ENCODE measurements at regions not wholly inside any gene's neighbourhood (a gene's known extent, or its start where the extent isn't known, plus 50 kb on each side); places are given as distances from the start of the nearest gene placed in this dataset.

- H3K4me3 Mint-ChIP-seq (ENCODE audit: unreplicated experiment) = no peak overlapping the region
- no peak for TF ChIP-seq CTCF (IDR thresholded peaks at IDR 0.05)
- no peaks in the 10 kb centered on the region for H3K9me3 Mint-ChIP-seq (ENCODE audit: unreplicated experiment)
- H3K27ac Mint-ChIP-seq (ENCODE audit: unreplicated experiment) = no peak overlapping the region
- peaks cover 4% of the 10 kb centered on the region for H3K27me3 Mint-ChIP-seq (ENCODE audit: unreplicated experiment)
- DNase-seq (ENCODE audit: extremely low spot score, unreplicated experiment) = no peak
- H3K36me3 Mint-ChIP-seq (ENCODE audit: unreplicated experiment) = no peaks in the 10 kb centered on the region
- no peaks in the 10 kb centered on the region for H3K4me1 Mint-ChIP-seq (ENCODE audit: unreplicated experiment)
Measured at GRCh38 chrX:15128861-15129260, 141.0 kb downstream of the ASB9 start.

- H3K4me3 Mint-ChIP-seq (ENCODE audit: unreplicated experiment) = no peak overlapping the region
- no peaks in the 10 kb centered on the region for H3K36me3 Mint-ChIP-seq (ENCODE audit: unreplicated experiment)
- peaks cover 5% of the 10 kb centered on the region for H3K27me3 Mint-ChIP-seq (ENCODE audit: unreplicated experiment)
- DNase-seq (ENCODE audit: extremely low spot score, unreplicated experiment) = no peak
- no peaks in the 10 kb centered on the region for H3K9me3 Mint-ChIP-seq (ENCODE audit: unreplicated experiment)
- no peak overlapping the region for H3K27ac Mint-ChIP-seq (ENCODE audit: unreplicated experiment)
- no peaks in the 10 kb centered on the region for H3K4me1 Mint-ChIP-seq (ENCODE audit: unreplicated experiment)
- TF ChIP-seq CTCF (IDR thresholded peaks at IDR 0.05) = no peak
Measured at GRCh38 chrX:15127010-15127409, 142.9 kb downstream of the ASB9 start.

- Mint-ChIP-seq H3K9me3 (ENCODE audit: unreplicated experiment) (no peaks in the 10 kb centered on the region), H3K4me1 (ENCODE audit: unreplicated experiment) (no peaks in the 10 kb centered on the region), H3K36me3 (ENCODE audit: unreplicated experiment) (no peaks in the 10 kb centered on the region), H3K4me3 (ENCODE audit: unreplicated experiment) (no peak overlapping the region), H3K27me3 (ENCODE audit: unreplicated experiment) (no peaks in the 10 kb centered on the region), H3K27ac (ENCODE audit: unreplicated experiment) (no peak overlapping the region)
- no peak for TF ChIP-seq CTCF (IDR thresholded peaks at IDR 0.05)
- no peak for DNase-seq (ENCODE audit: extremely low spot score, unreplicated experiment)
Measured at GRCh38 chrX:15116900-15117299, 153.0 kb downstream of the ASB9 start.

GRCh38 chrX:15114743-15115566, 154.9 kb downstream of the ASB9 start:
- Mint-ChIP-seq H3K9me3 (ENCODE audit: unreplicated experiment) (no peaks in the 10 kb centered on the region), H3K27ac (ENCODE audit: unreplicated experiment) (no peak overlapping the region), H3K27me3 (ENCODE audit: unreplicated experiment) (no peaks in the 10 kb centered on the region), H3K36me3 (ENCODE audit: unreplicated experiment) (no peaks in the 10 kb centered on the region), H3K4me3 (ENCODE audit: unreplicated experiment) (no peak overlapping the region), H3K4me1 (ENCODE audit: unreplicated experiment) (no peaks in the 10 kb centered on the region)
- no peak for DNase-seq (ENCODE audit: extremely low spot score, unreplicated experiment)
- TF ChIP-seq CTCF (IDR thresholded peaks at IDR 0.05) = no peak

- peaks cover 2% of the 10 kb centered on the region for H3K27me3 Mint-ChIP-seq (ENCODE audit: unreplicated experiment)
- no peaks in the 10 kb centered on the region for H3K36me3 Mint-ChIP-seq (ENCODE audit: unreplicated experiment)
- no peak for DNase-seq (ENCODE audit: extremely low spot score, unreplicated experiment)
- H3K27ac Mint-ChIP-seq (ENCODE audit: unreplicated experiment) = no peak overlapping the region
- H3K4me3 Mint-ChIP-seq (ENCODE audit: unreplicated experiment) = no peak overlapping the region
- no peak for TF ChIP-seq CTCF (IDR thresholded peaks at IDR 0.05)
- H3K4me1 Mint-ChIP-seq (ENCODE audit: unreplicated experiment) = no peaks in the 10 kb centered on the region
- H3K9me3 Mint-ChIP-seq (ENCODE audit: unreplicated experiment) = peaks cover 27% of the 10 kb centered on the region
Measured at GRCh38 chrX:15107367-15107988, 162.4 kb downstream of the ASB9 start.

Measured in osteocyte (in vitro differentiated cells).